Hippocampal formation (tissue), 2 donors: ENCODE measurements at regions not wholly inside any gene's neighbourhood (a gene's known extent, or its start where the extent isn't known, plus 50 kb on each side); places are given as distances from the start of the nearest gene placed in this dataset.
"Not testable (repeated sequence)": the region's sequence is repeated elsewhere in the genome, so short reads cannot be mapped to it uniquely, and the experiment has no call there.

Experiments
- DNase-seq, 2 donors: peaks; one replicate each; lab custom pipeline; 2025; lab: John Stamatoyannopoulos, UW

GRCh38 chr4:170420255-170420693 lies 330.5 kb upstream of the AADAT start:
- no peak for DNase-seq

- DNase-seq = no peak
Observed at GRCh38 chr4:170414961-170415360, 325.2 kb upstream of the AADAT start.

GRCh38 chr4:170414360-170414759 lies 324.6 kb upstream of the AADAT start:
- peak in 1 of 2 donors; percentile 7 for DNase-seq

- no peak for DNase-seq
Observed at GRCh38 chr4:170413951-170414350, 324.2 kb upstream of the AADAT start.

GRCh38 chr4:170400361-170400760 lies 310.6 kb upstream of the AADAT start:
- DNase-seq = no peak

GRCh38 chr4:170399581-170400293 lies 310.0 kb upstream of the AADAT start:
- no peak for DNase-seq

GRCh38 chr4:170398218-170398617 lies 308.5 kb upstream of the AADAT start:
- DNase-seq = no peak

GRCh38 chr4:170395773-170396172 lies 306.0 kb upstream of the AADAT start:
- no peak for DNase-seq

- no peak for DNase-seq
Observed at GRCh38 chr4:170391066-170391740, 301.4 kb upstream of the AADAT start.

GRCh38 chr4:170389411-170389810 lies 299.7 kb upstream of the AADAT start:
- DNase-seq = no peak

- DNase-seq = no peak
Observed at GRCh38 chr4:170388255-170388654, 298.5 kb upstream of the AADAT start.

GRCh38 chr4:170386971-170387370 lies 297.2 kb upstream of the AADAT start:
- DNase-seq = no peak

GRCh38 chr4:170386511-170386910 lies 296.8 kb upstream of the AADAT start:
- DNase-seq = no peak

GRCh38 chr4:170374770-170375169 lies 285.0 kb upstream of the AADAT start:
- DNase-seq = no peak

- no peak for DNase-seq
Observed at GRCh38 chr4:170348945-170349344, 259.2 kb upstream of the AADAT start.

- not testable (repeated sequence) for DNase-seq
Observed at GRCh38 chr4:170347191-170347590, 257.4 kb upstream of the AADAT start.

- no peak for DNase-seq
Observed at GRCh38 chr4:170339522-170339921, 249.8 kb upstream of the AADAT start.

GRCh38 chr4:170336238-170336775 lies 246.6 kb upstream of the AADAT start:
- DNase-seq = no peak

GRCh38 chr4:170325599-170325998 lies 235.8 kb upstream of the AADAT start:
- DNase-seq = no peak

GRCh38 chr4:170323623-170324022 lies 233.9 kb upstream of the AADAT start:
- no peak for DNase-seq

- no peak for DNase-seq
Observed at GRCh38 chr4:170307182-170307581, 217.4 kb upstream of the AADAT start.

GRCh38 chr4:170306208-170306607 lies 216.5 kb upstream of the AADAT start:
- DNase-seq = no peak

- no peak for DNase-seq
Observed at GRCh38 chr4:170305627-170306026, 215.9 kb upstream of the AADAT start.
